ENCODE measurements at regions not wholly inside any gene's neighbourhood (a gene's known extent, or its start where the extent isn't known, plus 50 kb on each side); places are given as distances from the start of the nearest gene placed in this dataset.

DNA sequence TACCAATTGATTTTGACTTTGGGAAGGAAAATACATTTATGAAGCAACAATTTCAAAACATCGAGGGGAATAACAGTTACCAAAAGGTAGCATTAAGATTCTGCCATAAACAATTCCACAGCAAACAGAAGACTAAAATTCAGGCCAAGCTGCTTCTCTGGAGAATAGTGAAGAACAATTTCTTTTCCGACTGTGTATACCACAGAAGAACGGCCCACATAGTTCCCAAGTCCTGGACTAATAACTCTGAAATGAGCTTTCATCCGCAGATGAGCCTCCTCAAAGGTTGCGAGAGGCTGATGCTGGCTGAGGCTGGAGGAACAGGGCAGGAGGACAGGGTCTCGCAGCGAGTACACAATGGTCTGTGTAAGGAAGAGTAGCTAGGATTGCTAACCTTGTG, 278.9 kb upstream of the TCF4 start:
- Histone ChIP-seq H3K4me3 (no peak overlapping the region), H3K36me3 (no peaks in the 10 kb centered on the region), H3K9me3 (no peaks in the 10 kb centered on the region), H3K27ac (peak overlapping the region in 1 of 4 donors; percentile 17), H3K27me3 (no peaks in the 10 kb centered on the region), H3K4me1 (no peaks in the 10 kb centered on the region)
- DNase-seq (no peak), ATAC-seq (ENCODE audit: low FRiP score in 2 of 2) (peak in 1 of 2 donors; percentile 6)
- TF ChIP-seq POLR2AphosphoS5 (IDR thresholded peaks at IDR 0.05) = no peak
- TF ChIP-seq CTCF (IDR thresholded peaks at IDR 0.05) = no peak
- TF ChIP-seq POLR2A (IDR thresholded peaks at IDR 0.05) = no peak
- TF ChIP-seq EP300 (IDR thresholded peaks at IDR 0.05) = no peak
- 92 to 93% methylated on average over 7 of the region's 7 CpGs for WGBS, 2 donors

DNA sequence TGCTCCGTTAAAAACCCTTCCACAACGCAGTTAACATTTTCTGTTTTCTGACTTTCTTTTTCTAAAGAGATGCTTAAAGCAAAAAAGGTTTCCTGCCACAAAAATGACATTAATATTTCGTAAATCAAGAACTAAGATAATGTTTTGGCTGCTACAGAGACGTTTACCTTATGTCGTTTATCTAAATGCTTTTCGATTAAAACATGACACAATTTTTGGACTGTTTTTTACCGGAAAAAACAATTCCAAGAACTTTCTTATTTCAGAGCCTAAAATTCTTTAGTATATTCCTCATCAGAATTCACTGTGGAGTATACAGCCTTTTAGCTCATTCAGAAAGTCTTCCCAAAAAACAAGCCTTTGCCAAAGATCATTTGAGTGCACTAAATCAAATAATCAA, 278.0 kb upstream of the TCF4 start:
- Histone ChIP-seq H3K27me3 (no peaks in the 10 kb centered on the region), H3K36me3 (no peaks in the 10 kb centered on the region), H3K9me3 (no peaks in the 10 kb centered on the region), H3K4me1 (no peaks in the 10 kb centered on the region), H3K4me3 (no peak overlapping the region), H3K27ac (no peak overlapping the region)
- TF ChIP-seq POLR2A (IDR thresholded peaks at IDR 0.05) (no peak), POLR2AphosphoS5 (IDR thresholded peaks at IDR 0.05) (no peak), CTCF (IDR thresholded peaks at IDR 0.05) (no peak)
- 73 to 77% methylated on average over 7 of the region's 7 CpGs for WGBS, 2 donors
- DNase-seq (no peak), ATAC-seq (ENCODE audit: low FRiP score in 2 of 2) (no peak)

DNA sequence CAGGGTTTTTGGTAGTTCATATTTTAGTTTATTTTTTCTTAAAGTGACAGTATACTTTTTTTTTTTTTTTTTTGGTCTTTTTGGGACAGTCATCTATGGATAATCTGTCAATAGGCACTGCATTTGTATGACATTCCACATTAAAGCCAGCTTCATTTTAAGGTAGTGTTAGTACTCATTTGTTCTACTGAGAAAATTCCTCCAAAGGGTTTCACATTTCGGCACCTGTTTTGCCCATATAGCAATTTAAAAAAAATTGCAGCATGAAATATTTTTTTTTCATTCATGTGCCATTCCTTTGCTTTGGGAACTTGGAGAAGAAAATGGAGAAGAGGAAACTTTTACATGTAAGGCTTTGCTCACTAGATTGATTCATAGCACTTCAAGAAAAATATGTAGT, 276.3 kb upstream of the TCF4 start:
- Histone ChIP-seq H3K4me1 (no peaks in the 10 kb centered on the region), H3K27ac (no peak overlapping the region), H3K4me3 (no peak overlapping the region), H3K27me3 (no peaks in the 10 kb centered on the region), H3K36me3 (no peaks in the 10 kb centered on the region), H3K9me3 (no peaks in the 10 kb centered on the region)
- no peak for TF ChIP-seq CTCF (IDR thresholded peaks at IDR 0.05)
- DNase-seq (no peak), ATAC-seq (ENCODE audit: low FRiP score in 2 of 2) (no peak)
- 0% methylated on average over 1 of the region's 1 CpG for WGBS, 2 donors

DNA sequence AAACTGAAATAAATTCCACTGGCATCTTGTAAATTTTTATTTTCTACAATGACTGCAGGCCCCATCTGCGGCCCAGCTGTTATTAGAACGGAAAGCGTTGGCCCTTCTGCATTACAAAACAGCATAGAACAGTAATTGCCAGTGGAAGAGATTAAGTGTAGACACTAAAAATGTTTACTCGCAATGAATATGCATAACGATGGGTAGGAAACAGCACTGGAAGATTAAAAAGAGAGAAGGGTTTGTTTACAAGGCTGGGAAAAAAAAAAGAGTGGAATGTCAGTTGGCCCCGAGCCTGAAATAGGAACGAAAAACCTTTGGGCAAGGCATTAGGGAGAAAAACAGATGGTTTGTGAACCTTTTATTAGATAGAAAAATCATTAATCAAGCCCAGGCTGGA, 275.9 kb upstream of the TCF4 start:
- Histone ChIP-seq H3K27me3 (no peaks in the 10 kb centered on the region), H3K9me3 (no peaks in the 10 kb centered on the region), H3K36me3 (no peaks in the 10 kb centered on the region), H3K4me1 (no peaks in the 10 kb centered on the region), H3K27ac (no peak overlapping the region), H3K4me3 (no peak overlapping the region)
- 54 to 69% methylated on average over 7 of the region's 7 CpGs for WGBS, 2 donors
- no peak for DNase-seq
- TF ChIP-seq CTCF (IDR thresholded peaks at IDR 0.05) (no peak), EP300 (IDR thresholded peaks at IDR 0.05) (no peak), POLR2AphosphoS5 (IDR thresholded peaks at IDR 0.05) (no peak), POLR2A (IDR thresholded peaks at IDR 0.05) (no peak)
- peak in 1 of 2 donors; percentile 47 for ATAC-seq (ENCODE audit: low FRiP score in 2 of 2)

- Histone ChIP-seq H3K27ac (no peak overlapping the region), H3K36me3 (no peaks in the 10 kb centered on the region)
- 87 to 89% methylated on average over 4 of the region's 4 CpGs for WGBS, 2 donors
These were observed 275.4 kb upstream of the TCF4 start for GRCh38 chr18:55863391-55863706.

More at GRCh38 chr18:55863391-55863706, 275.4 kb upstream of the TCF4 start:
- TF ChIP-seq CTCF (IDR thresholded peaks at IDR 0.05) (no peak), POLR2A (IDR thresholded peaks at IDR 0.05) (no peak), EP300 (IDR thresholded peaks at IDR 0.05) (no peak), POLR2AphosphoS5 (IDR thresholded peaks at IDR 0.05) (no peak)
- Histone ChIP-seq H3K4me1 (no peaks in the 10 kb centered on the region), H3K4me3 (no peak overlapping the region), H3K27me3 (no peaks in the 10 kb centered on the region), H3K9me3 (no peaks in the 10 kb centered on the region)
- no peak for ATAC-seq (ENCODE audit: low FRiP score in 2 of 2)
- DNase-seq = no peak
